Subcutaneous abdominal adipose tissue (tissue), 5 donors: ENCODE measurements at regions not wholly inside any gene's neighbourhood (a gene's known extent, or its start where the extent isn't known, plus 50 kb on each side); places are given as distances from the start of the nearest gene placed in this dataset.
"Not testable (repeated sequence)": the region's sequence is repeated elsewhere in the genome, so short reads cannot be mapped to it uniquely, and the experiment has no call there.

Source experiments
- H3K27ac ChIP-seq: one replicate; pipeline ENCODE4 v1.7.0; 2013; ENCODE audit warnings: low read depth, mild to moderate bottlenecking, inconsistent platforms, low read length, moderate library complexity
- H3K27me3 ChIP-seq, 5 donors: one replicate each; pipeline ENCODE4 v1.7.0; 2013; ENCODE audit warnings: low read length in 5 of 5, inconsistent platforms in 1 of 5; ENCODE audit not compliant: control insufficient read depth in 5 of 5, insufficient read depth in 4 of 5
- H3K36me3 ChIP-seq, 5 donors: one replicate each; pipeline ENCODE4 v1.7.0; 2013; ENCODE audit warnings: low read length in 5 of 5; ENCODE audit not compliant: control insufficient read depth in 5 of 5, insufficient read depth in 5 of 5
- H3K4me1 ChIP-seq, 5 donors: one replicate each; pipeline ENCODE4 v1.7.0; 2013; ENCODE audit warnings: low read length in 5 of 5, mild to moderate bottlenecking in 3 of 5, moderate library complexity in 1 of 5; ENCODE audit not compliant: control insufficient read depth in 5 of 5, insufficient read depth in 5 of 5
- H3K4me3 ChIP-seq, 5 donors: one replicate each; pipeline ENCODE4 v1.7.0; 2013; ENCODE audit warnings: low read length in 5 of 5, low read depth in 1 of 5
- H3K9ac ChIP-seq, 5 donors: one replicate each; pipeline ENCODE4 v1.7.0; 2013; ENCODE audit warnings: low read length in 5 of 5, mild to moderate bottlenecking in 4 of 5, moderate library complexity in 3 of 5
- H3K9me3 ChIP-seq, 5 donors: one replicate each; pipeline ENCODE4 v1.7.0; 2013; ENCODE audit warnings: low read length in 5 of 5; ENCODE audit not compliant: control insufficient read depth in 5 of 5
- donor health status: healthy.
- donor health status: healthy.
- donor health status: healthy.
- donor health status: healthy.
- donor health status: healthy.

DNA sequence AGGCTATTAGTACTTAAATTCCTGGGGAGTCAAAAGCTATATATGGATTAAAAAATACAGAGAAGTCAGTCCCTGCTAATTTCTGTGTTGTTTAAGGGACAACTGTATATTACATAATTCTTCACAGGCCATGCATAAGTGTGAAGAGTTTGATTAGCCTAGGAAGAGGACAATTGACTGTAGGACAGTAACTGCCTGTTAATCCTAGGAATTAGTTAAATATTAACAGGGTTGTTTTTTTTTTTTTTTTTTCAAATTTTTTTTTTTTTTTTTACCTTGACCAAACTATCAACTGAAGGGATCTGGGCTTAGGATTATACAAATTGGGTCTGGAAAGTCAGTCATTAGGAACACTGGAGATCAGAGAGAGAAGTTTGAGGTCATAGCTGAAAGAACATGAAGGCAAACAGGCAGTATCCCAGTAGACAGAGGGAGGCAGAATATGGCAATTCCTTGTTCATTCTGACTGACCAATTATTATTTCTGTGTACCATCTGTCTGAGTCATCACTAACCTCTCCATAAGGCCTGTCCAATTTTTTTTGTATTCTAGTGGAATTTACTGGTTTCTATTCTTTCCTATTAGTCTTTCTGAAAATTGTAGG is 1139.2 kb downstream of the SORCS1 start:
- H3K9ac ChIP-seq, result no peak overlapping the region
- H3K9me3 ChIP-seq, result no peaks in the 10 kb centered on the region
- H3K4me1 ChIP-seq, result peaks cover 0 to 2% (median 0%) of the 10 kb centered on the region in 5 donors
- H3K36me3 ChIP-seq, result no peaks in the 10 kb centered on the region
- H3K27ac ChIP-seq, result no peak overlapping the region
- H3K27me3 ChIP-seq, result no peaks in the 10 kb centered on the region
- H3K4me3 ChIP-seq, result no peak overlapping the region

- no peak overlapping the region for H3K4me3 ChIP-seq
- H3K36me3 ChIP-seq, result no peaks in the 10 kb centered on the region
- H3K9me3 ChIP-seq, result no peaks in the 10 kb centered on the region
- H3K27ac ChIP-seq, result no peak overlapping the region
- H3K9ac ChIP-seq, result no peak overlapping the region
- H3K4me1 ChIP-seq, result peaks cover 0 to 2% (median 0%) of the 10 kb centered on the region in 5 donors
- H3K27me3 ChIP-seq, result no peaks in the 10 kb centered on the region
These were observed 1141.2 kb downstream of the SORCS1 start for GRCh38 chr10:106023329-106023728.

DNA sequence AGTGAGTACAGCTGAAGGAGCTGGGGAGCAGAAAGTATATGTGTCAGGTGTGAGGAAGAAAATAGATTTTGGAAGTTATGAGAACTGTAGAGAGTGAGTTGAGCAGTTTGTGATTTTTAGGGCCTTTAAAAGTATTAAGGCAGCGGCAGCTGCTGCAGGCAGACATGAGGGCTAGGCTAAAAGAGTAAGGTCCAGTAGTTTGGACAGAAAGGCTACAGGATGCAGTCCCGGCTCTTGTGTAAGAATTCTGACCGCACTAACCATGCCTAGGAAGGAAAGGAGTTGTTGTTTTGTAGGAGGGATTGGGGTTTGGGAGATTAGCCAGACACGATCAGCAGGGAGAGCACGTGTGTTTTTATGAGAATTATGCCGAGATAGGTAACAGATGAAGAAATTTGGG is 1144.9 kb downstream of the SORCS1 start:
- not testable (repeated sequence) for H3K4me3 ChIP-seq, H3K4me1 ChIP-seq, H3K36me3 ChIP-seq, H3K9me3 ChIP-seq, H3K9ac ChIP-seq, H3K27me3 ChIP-seq, H3K27ac ChIP-seq

- not testable (repeated sequence) for H3K4me1 ChIP-seq, H3K27me3 ChIP-seq, H3K27ac ChIP-seq, H3K9me3 ChIP-seq, H3K4me3 ChIP-seq, H3K36me3 ChIP-seq, H3K9ac ChIP-seq
These were observed 1148.9 kb downstream of the SORCS1 start for GRCh38 chr10:106015369-106016199.

GRCh38 chr10:106011250-106011649 is 1153.3 kb downstream of the SORCS1 start:
- Histone ChIP-seq H3K4me3 (no peak overlapping the region), H3K27ac (no peak overlapping the region), H3K9me3 (peaks cover 0 to 7% (median 5%) of the 10 kb centered on the region in 5 donors), H3K36me3 (no peaks in the 10 kb centered on the region), H3K9ac (no peak overlapping the region), H3K4me1 (peaks cover 0 to 8% (median 0%) of the 10 kb centered on the region in 5 donors), H3K27me3 (no peaks in the 10 kb centered on the region)

DNA sequence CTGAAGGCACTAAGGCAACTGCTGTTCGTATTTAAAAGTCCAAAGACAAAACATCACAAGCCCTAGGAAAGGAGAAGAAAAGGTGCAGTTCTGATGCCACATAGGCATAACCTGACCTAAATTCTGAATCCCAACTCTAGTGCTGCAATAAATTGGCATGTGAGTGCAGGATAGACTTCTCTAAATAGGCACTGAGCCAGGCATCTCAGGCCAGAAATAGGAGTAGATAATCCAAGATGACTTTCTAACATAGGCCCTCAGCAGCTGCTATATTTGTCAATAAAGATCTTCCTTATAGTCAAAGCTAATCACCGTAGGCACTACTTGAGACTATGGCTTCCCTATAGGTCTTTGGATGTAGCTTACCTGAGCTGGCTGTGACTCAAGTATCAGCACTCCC is 1163.8 kb downstream of the SORCS1 start:
- no peaks in the 10 kb centered on the region for H3K4me1 ChIP-seq
- no peaks in the 10 kb centered on the region for H3K27me3 ChIP-seq
- H3K9ac ChIP-seq, result no peak overlapping the region
- H3K27ac ChIP-seq, result no peak overlapping the region
- no peak overlapping the region for H3K4me3 ChIP-seq
- no peaks in the 10 kb centered on the region for H3K36me3 ChIP-seq
- H3K9me3 ChIP-seq, result no peaks in the 10 kb centered on the region

DNA sequence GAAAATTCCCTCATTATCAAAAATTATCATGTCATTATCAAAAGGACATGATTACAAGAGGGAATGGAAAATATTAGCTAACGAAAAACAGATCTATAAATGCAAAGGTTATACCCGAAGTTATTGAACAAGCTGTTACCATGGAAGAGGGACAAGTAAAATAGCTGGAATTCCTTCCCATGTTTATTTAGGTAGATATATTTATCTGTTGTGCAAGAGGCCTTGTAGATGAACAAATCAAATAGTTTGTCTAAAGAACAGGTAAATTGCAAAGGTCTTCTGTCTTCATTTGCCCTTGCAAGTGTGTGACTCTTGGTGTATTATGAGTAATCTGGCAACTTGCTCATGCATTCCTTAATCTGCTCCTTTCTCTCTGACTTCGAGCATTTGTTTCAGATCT is 1170.9 kb downstream of the SORCS1 start:
- peaks cover 0 to 12% (median 0%) of the 10 kb centered on the region in 5 donors for H3K4me1 ChIP-seq
- no peak overlapping the region for H3K27ac ChIP-seq
- no peaks in the 10 kb centered on the region for H3K36me3 ChIP-seq

DNA sequence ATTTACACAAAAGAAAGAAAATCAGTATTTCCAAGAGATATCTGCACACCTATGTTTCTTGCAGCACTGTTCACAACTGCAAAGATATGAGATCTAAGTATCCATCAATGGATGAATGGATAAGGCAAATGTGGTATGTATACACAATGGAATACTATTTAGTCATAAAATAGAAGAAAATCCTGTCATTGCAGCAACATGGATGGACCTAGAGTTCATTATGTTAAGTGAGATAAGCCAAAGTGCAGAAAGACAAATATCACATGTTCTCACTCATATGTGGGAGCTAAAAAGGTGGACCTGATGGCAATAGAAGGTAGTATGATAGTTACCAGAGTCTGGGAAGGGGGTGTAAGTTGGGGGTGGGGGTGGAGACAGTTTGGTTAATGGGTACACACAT is 1171.6 kb downstream of the SORCS1 start:
- no peaks in the 10 kb centered on the region for H3K36me3 ChIP-seq
- H3K4me1 ChIP-seq, result peaks cover 0 to 12% (median 0%) of the 10 kb centered on the region in 5 donors
- no peak overlapping the region for H3K27ac ChIP-seq
- no peak overlapping the region for H3K9ac ChIP-seq
- H3K27me3 ChIP-seq, result peaks cover 0 to 4% (median 0%) of the 10 kb centered on the region in 5 donors
- no peaks in the 10 kb centered on the region for H3K9me3 ChIP-seq
- no peak overlapping the region for H3K4me3 ChIP-seq

More for the DNA sequence above, 1170.9 kb downstream of the SORCS1 start:
- Histone ChIP-seq H3K27me3 (peaks cover 0 to 4% (median 0%) of the 10 kb centered on the region in 5 donors), H3K9ac (no peak overlapping the region), H3K9me3 (no peaks in the 10 kb centered on the region), H3K4me3 (no peak overlapping the region)

DNA sequence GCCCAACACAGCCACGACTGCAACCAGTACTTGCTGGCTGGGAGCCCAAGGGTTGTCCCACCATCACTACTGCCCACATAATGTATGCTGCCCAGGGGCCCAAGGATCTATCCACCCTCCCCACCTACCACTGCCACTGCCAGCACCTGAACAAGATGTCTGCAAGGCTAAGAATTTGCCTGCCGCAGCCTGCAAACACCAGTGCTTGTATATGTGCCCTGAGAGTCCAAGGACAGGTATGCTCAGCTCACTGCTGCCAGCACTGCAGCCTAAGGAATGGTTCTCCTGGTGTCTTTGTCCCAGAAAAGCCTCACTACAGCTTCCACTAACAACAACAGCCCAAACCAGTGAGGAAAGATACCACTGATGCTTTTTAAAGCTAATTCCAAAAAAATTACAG is 1174.0 kb downstream of the SORCS1 start:
- no peak overlapping the region for H3K9ac ChIP-seq
- H3K4me3 ChIP-seq, result no peak overlapping the region
- no peak overlapping the region for H3K27ac ChIP-seq
- H3K9me3 ChIP-seq, result no peaks in the 10 kb centered on the region
- no peaks in the 10 kb centered on the region for H3K36me3 ChIP-seq
- H3K27me3 ChIP-seq, result peaks cover 0 to 4% (median 0%) of the 10 kb centered on the region in 5 donors
- H3K4me1 ChIP-seq, result peaks cover 0 to 12% (median 0%) of the 10 kb centered on the region in 5 donors

- Histone ChIP-seq H3K4me1 (peaks cover 0 to 12% (median 0%) of the 10 kb centered on the region in 5 donors), H3K27ac (no peak overlapping the region), H3K36me3 (no peaks in the 10 kb centered on the region), H3K27me3 (peaks cover 0 to 4% (median 0%) of the 10 kb centered on the region in 5 donors), H3K4me3 (no peak overlapping the region), H3K9me3 (no peaks in the 10 kb centered on the region), H3K9ac (no peak overlapping the region)
These were observed 1174.5 kb downstream of the SORCS1 start for GRCh38 chr10:105989995-105990394.
